ENCODE measurements at regions not wholly inside any gene's neighbourhood (a gene's known extent, or its start where the extent isn't known, plus 50 kb on each side); places are given as distances from the start of the nearest gene placed in this dataset.

GRCh38 chr7:83782628-83783027 lies 133.7 kb upstream of the SEMA3E start:
- no TSS peak for BruUV-seq (replicated peaks)
- Mint-ChIP-seq H3K4me1 (ENCODE audit: insufficient read depth, unreplicated experiment) (no peaks in the 10 kb centered on the region), H3K27ac (ENCODE audit: low read depth, unreplicated experiment) (no peak overlapping the region), H3K27me3 (ENCODE audit: insufficient read depth, unreplicated experiment) (peaks cover 29% of the 10 kb centered on the region), H3K36me3 (ENCODE audit: insufficient read depth, unreplicated experiment) (no peaks in the 10 kb centered on the region), H3K4me3 (ENCODE audit: unreplicated experiment) (no peak overlapping the region), H3K9me3 (ENCODE audit: unreplicated experiment) (no peaks in the 10 kb centered on the region)
- no peak for DNase-seq (ENCODE audit: unreplicated experiment)
- ChIA-PET CTCF (no interaction called here), POLR2A (no interaction called here)
- intact Hi-C loops (cut with micrococcal nuclease) = no loop called here
- TF ChIP-seq CTCF (IDR thresholded peaks at IDR 0.05; ENCODE audit: unreplicated experiment) = no peak

- DNase-seq (ENCODE audit: unreplicated experiment) = no peak
- Mint-ChIP-seq H3K36me3 (ENCODE audit: insufficient read depth, unreplicated experiment) (no peaks in the 10 kb centered on the region), H3K4me3 (ENCODE audit: unreplicated experiment) (no peak overlapping the region), H3K27me3 (ENCODE audit: insufficient read depth, unreplicated experiment) (peaks cover 29% of the 10 kb centered on the region), H3K9me3 (ENCODE audit: unreplicated experiment) (no peaks in the 10 kb centered on the region), H3K27ac (ENCODE audit: low read depth, unreplicated experiment) (no peak overlapping the region), H3K4me1 (ENCODE audit: insufficient read depth, unreplicated experiment) (no peaks in the 10 kb centered on the region)
- BruUV-seq (replicated peaks) = no TSS peak
- POLR2A ChIA-PET = no interaction called here
- TF ChIP-seq CTCF (IDR thresholded peaks at IDR 0.05; ENCODE audit: unreplicated experiment) = no peak
- CTCF ChIA-PET = no interaction called here
- intact Hi-C loops (cut with micrococcal nuclease) = no loop called here
Measured at GRCh38 chr7:83778073-83778443, 129.1 kb upstream of the SEMA3E start.

- Mint-ChIP-seq H3K36me3 (ENCODE audit: insufficient read depth, unreplicated experiment) (no peaks in the 10 kb centered on the region), H3K4me3 (ENCODE audit: unreplicated experiment) (no peak overlapping the region), H3K27ac (ENCODE audit: low read depth, unreplicated experiment) (no peak overlapping the region), H3K27me3 (ENCODE audit: insufficient read depth, unreplicated experiment) (peaks cover 29% of the 10 kb centered on the region), H3K4me1 (ENCODE audit: insufficient read depth, unreplicated experiment) (no peaks in the 10 kb centered on the region), H3K9me3 (ENCODE audit: unreplicated experiment) (no peaks in the 10 kb centered on the region)
- POLR2A ChIA-PET = no interaction called here
- CTCF ChIA-PET = no interaction called here
- no TSS peak for BruUV-seq (replicated peaks)
- intact Hi-C loops (cut with micrococcal nuclease) = no loop called here
- TF ChIP-seq CTCF (IDR thresholded peaks at IDR 0.05; ENCODE audit: unreplicated experiment) = no peak
- DNase-seq (ENCODE audit: unreplicated experiment) = no peak
Measured at GRCh38 chr7:83777406-83778072, 128.6 kb upstream of the SEMA3E start.

GRCh38 chr7:83769407-83769806 lies 120.5 kb upstream of the SEMA3E start:
- Mint-ChIP-seq H3K27me3 (ENCODE audit: insufficient read depth, unreplicated experiment) (peaks cover 14% of the 10 kb centered on the region), H3K9me3 (ENCODE audit: unreplicated experiment) (no peaks in the 10 kb centered on the region), H3K4me1 (ENCODE audit: insufficient read depth, unreplicated experiment) (no peaks in the 10 kb centered on the region), H3K4me3 (ENCODE audit: unreplicated experiment) (no peak overlapping the region), H3K36me3 (ENCODE audit: insufficient read depth, unreplicated experiment) (no peaks in the 10 kb centered on the region), H3K27ac (ENCODE audit: low read depth, unreplicated experiment) (no peak overlapping the region)
- no peak for TF ChIP-seq CTCF (IDR thresholded peaks at IDR 0.05; ENCODE audit: unreplicated experiment)
- ChIA-PET CTCF (no interaction called here), POLR2A (no interaction called here)
- BruUV-seq (replicated peaks) = no TSS peak
- intact Hi-C loops (cut with micrococcal nuclease) = no loop called here
- DNase-seq (ENCODE audit: unreplicated experiment) = no peak
